HL-60 (cell line): ENCODE measurements at regions not wholly inside any gene's neighbourhood (a gene's known extent, or its start where the extent isn't known, plus 50 kb on each side); places are given as distances from the start of the nearest gene placed in this dataset.

Source experiments
- DNase-seq, 2 experiments: peaks; one replicate each; pipeline ENCODE4 v3.0.0-alpha.2; 2010 to 2020; ENCODE audit warnings: low read depth in 1 of 2, low spot score in 1 of 2
- H3K27ac ChIP-seq: fragments of 250-450 bp; sonication (Bioruptor Pico); replicated peaks from 2 replicates; pipeline ENCODE4 v1.5.1; 2020; ENCODE audit warnings: mild to moderate bottlenecking, moderate library complexity
- H3K27me3 ChIP-seq: fragments of 250-450 bp; sonication (Bioruptor Pico); 2 replicates; pipeline ENCODE4 v1.5.1; 2021; ENCODE audit warnings: mild to moderate bottlenecking, moderate library complexity; ENCODE audit not compliant: insufficient read depth, poor library complexity, severe bottlenecking
- H3K4me3 ChIP-seq: replicated peaks from 2 replicates; pipeline ENCODE4 v1.5.1; 2011; ENCODE audit warnings: mild to moderate bottlenecking, control low read depth, low read length; ENCODE audit not compliant: insufficient read depth
- GABPA ChIP-seq: IDR thresholded peaks from 2 replicates; pipeline ENCODE4 v1.6.1; 2012; ENCODE audit warnings: low read depth
- POLR2AphosphoS5 ChIP-seq: IDR thresholded peaks from 2 replicates; pipeline ENCODE4 v1.6.1; 2012; ENCODE audit warnings: low read depth
- SPI1 ChIP-seq: IDR thresholded peaks from 2 replicates; pipeline ENCODE4 v1.6.1; 2012; ENCODE audit warnings: low read depth, mild to moderate bottlenecking, borderline replicate concordance
- TF ChIP-seq, protein P1 (sequence below): IDR thresholded peaks from one replicate; pipeline ENCODE4 v1.5.1; 2011; ENCODE audit warnings: low read length, control low read depth, inconsistent platforms; ENCODE audit not compliant: insufficient read depth
- TF ChIP-seq, protein P2 (sequence below): IDR thresholded peaks from 2 replicates; pipeline ENCODE4 v1.6.1; 2012; ENCODE audit warnings: low read depth; ENCODE audit not compliant: insufficient replicate concordance

DNA sequence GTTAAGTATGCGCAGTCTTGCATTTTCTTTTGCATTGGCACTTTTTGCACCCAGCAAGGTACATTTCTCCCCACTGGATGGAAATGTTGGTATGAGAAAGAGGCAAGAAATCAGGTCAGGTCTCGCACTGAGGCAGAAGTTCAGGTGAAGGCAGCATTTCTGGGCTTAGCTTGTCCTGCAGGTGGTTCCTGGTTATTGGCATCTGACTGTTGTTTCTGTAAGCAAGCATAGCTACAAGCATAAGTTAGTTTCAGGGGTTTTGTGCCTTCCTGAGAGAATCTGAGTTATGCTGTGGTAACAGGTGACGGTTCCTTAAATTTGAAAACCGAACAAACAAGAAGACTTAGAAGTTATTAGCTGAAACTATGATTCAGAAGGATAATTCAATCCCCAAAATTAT, 139.4 kb upstream of the GRM7 start:
- H3K27ac ChIP-seq, result no peak overlapping the region
- no peak overlapping the region for H3K4me3 ChIP-seq
- no peak for TF ChIP-seq SPI1
- no peak for TF ChIP-seq GABPA
- TF ChIP-seq, protein P1, sequence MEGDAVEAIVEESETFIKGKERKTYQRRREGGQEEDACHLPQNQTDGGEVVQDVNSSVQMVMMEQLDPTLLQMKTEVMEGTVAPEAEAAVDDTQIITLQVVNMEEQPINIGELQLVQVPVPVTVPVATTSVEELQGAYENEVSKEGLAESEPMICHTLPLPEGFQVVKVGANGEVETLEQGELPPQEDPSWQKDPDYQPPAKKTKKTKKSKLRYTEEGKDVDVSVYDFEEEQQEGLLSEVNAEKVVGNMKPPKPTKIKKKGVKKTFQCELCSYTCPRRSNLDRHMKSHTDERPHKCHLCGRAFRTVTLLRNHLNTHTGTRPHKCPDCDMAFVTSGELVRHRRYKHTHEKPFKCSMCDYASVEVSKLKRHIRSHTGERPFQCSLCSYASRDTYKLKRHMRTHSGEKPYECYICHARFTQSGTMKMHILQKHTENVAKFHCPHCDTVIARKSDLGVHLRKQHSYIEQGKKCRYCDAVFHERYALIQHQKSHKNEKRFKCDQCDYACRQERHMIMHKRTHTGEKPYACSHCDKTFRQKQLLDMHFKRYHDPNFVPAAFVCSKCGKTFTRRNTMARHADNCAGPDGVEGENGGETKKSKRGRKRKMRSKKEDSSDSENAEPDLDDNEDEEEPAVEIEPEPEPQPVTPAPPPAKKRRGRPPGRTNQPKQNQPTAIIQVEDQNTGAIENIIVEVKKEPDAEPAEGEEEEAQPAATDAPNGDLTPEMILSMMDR, result no peak
- TF ChIP-seq, protein P2, sequence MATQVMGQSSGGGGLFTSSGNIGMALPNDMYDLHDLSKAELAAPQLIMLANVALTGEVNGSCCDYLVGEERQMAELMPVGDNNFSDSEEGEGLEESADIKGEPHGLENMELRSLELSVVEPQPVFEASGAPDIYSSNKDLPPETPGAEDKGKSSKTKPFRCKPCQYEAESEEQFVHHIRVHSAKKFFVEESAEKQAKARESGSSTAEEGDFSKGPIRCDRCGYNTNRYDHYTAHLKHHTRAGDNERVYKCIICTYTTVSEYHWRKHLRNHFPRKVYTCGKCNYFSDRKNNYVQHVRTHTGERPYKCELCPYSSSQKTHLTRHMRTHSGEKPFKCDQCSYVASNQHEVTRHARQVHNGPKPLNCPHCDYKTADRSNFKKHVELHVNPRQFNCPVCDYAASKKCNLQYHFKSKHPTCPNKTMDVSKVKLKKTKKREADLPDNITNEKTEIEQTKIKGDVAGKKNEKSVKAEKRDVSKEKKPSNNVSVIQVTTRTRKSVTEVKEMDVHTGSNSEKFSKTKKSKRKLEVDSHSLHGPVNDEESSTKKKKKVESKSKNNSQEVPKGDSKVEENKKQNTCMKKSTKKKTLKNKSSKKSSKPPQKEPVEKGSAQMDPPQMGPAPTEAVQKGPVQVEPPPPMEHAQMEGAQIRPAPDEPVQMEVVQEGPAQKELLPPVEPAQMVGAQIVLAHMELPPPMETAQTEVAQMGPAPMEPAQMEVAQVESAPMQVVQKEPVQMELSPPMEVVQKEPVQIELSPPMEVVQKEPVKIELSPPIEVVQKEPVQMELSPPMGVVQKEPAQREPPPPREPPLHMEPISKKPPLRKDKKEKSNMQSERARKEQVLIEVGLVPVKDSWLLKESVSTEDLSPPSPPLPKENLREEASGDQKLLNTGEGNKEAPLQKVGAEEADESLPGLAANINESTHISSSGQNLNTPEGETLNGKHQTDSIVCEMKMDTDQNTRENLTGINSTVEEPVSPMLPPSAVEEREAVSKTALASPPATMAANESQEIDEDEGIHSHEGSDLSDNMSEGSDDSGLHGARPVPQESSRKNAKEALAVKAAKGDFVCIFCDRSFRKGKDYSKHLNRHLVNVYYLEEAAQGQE, result no peak
- no peak for TF ChIP-seq POLR2AphosphoS5
- H3K27me3 ChIP-seq, result no peaks in the 10 kb centered on the region
- no peak for DNase-seq

DNA sequence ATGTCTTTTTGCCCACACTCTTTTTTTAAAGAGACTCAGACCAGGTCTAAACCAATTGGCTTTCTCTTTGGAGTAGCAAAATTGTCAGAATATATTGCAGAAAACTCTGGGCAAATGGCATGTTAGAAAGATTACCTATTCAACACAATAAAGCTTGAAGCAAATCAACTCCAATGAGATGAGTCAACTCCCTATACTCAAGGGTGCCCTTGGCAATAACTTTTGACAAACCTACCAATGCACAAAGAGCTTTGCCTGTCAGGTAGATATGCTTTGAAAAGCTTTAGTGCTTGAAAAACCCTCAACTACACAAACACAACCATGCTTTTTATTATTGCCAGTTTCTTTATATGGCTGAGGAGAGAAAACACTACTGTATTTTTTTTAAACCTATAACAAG, 137.7 kb upstream of the GRM7 start:
- no peaks in the 10 kb centered on the region for H3K27me3 ChIP-seq
- H3K4me3 ChIP-seq, result no peak overlapping the region
- DNase-seq, result no peak
- TF ChIP-seq, protein P2, result no peak
- TF ChIP-seq SPI1 (no peak), POLR2AphosphoS5 (no peak), GABPA (no peak)
- TF ChIP-seq, protein P1, result no peak
- H3K27ac ChIP-seq, result no peak overlapping the region

DNA sequence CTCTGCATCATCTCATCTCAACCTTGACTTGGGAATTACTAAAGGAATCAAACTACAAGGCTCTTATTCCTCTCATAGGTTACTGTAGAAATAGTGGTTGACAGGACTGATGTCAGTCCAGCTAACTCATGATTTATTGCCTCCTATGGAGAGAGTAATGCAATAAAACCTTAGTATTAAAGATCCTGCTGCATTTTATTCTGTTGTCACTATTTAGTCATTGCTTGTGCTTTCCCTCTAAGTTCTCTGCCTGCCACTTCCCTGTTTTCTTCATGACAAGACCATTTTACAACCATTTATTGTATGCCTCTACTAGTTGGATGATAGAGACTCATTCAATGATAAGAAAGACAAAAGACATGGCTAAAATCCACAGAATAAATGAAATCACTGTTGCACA, 134.1 kb upstream of the GRM7 start:
- TF ChIP-seq, protein P1, result no peak
- TF ChIP-seq SPI1 (no peak), GABPA (no peak), POLR2AphosphoS5 (no peak)
- TF ChIP-seq, protein P2, result no peak

More for the DNA sequence above, 134.1 kb upstream of the GRM7 start:
- no peak for DNase-seq
- no peak overlapping the region for H3K27ac ChIP-seq
- H3K27me3 ChIP-seq, result no peaks in the 10 kb centered on the region
- no peak overlapping the region for H3K4me3 ChIP-seq
